DND-41 (cell line): ENCODE measurements at regions not wholly inside any gene's neighbourhood (a gene's known extent, or its start where the extent isn't known, plus 50 kb on each side); places are given as distances from the start of the nearest gene placed in this dataset.

Source experiments
- EZH2 ChIP-seq: IDR thresholded peaks from 3 replicates; pipeline ENCODE4 v1.6.1; 2012; ENCODE audit warnings: borderline replicate concordance, low read depth, mild to moderate bottlenecking, moderate library complexity, low read length, inconsistent platforms; ENCODE audit not compliant: severe bottlenecking
- TF ChIP-seq, protein P1 (sequence below): IDR thresholded peaks from 2 replicates; pipeline ENCODE4 v1.5.1; 2012; ENCODE audit warnings: borderline replicate concordance, low read length, moderate library complexity, mild to moderate bottlenecking; ENCODE audit not compliant: poor library complexity, severe bottlenecking; ENCODE audit errors: extremely low read depth

DNA sequence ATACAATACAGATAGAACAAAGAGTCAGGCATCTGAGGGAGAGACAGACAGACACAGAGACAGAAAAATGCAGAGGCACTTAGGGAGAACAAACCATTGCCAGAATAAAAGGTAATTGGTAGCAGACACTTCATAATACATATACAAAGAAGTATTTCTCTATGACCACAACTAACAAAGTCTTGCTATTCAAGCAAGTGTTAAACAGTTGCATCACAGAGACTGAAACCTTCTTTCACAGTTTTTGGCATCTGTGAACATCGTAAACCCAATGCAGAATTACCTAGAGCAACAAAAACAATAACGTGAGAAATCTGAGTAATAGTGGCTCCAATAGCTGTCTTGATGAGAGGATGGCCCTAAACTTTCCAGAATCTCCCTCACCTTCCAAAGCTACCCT is 116.4 kb downstream of the BLID start:
- TF ChIP-seq, protein P1, sequence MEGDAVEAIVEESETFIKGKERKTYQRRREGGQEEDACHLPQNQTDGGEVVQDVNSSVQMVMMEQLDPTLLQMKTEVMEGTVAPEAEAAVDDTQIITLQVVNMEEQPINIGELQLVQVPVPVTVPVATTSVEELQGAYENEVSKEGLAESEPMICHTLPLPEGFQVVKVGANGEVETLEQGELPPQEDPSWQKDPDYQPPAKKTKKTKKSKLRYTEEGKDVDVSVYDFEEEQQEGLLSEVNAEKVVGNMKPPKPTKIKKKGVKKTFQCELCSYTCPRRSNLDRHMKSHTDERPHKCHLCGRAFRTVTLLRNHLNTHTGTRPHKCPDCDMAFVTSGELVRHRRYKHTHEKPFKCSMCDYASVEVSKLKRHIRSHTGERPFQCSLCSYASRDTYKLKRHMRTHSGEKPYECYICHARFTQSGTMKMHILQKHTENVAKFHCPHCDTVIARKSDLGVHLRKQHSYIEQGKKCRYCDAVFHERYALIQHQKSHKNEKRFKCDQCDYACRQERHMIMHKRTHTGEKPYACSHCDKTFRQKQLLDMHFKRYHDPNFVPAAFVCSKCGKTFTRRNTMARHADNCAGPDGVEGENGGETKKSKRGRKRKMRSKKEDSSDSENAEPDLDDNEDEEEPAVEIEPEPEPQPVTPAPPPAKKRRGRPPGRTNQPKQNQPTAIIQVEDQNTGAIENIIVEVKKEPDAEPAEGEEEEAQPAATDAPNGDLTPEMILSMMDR = no peak
- no peak for TF ChIP-seq EZH2
